H1 (cell line): ENCODE measurements at regions not wholly inside any gene's neighbourhood (a gene's known extent, or its start where the extent isn't known, plus 50 kb on each side); places are given as distances from the start of the nearest gene placed in this dataset.

Experiments used
- CBX8 ChIP-seq: fragments of 300-800, 300-1000 bp; sonication (generic); IDR thresholded peaks from 2 replicates; pipeline ENCODE4 v1.7.1; 2016; ENCODE audit warnings: low read depth, low read length, borderline replicate concordance
- EP300 ChIP-seq, 2 experiments: IDR thresholded peaks; 1 replicate in 1 of 2; 2 replicates in 1 of 2; pipeline ENCODE4 v1.6.1; 2011 to 2012; ENCODE audit warnings: low read depth in 2 of 2, low read length in 2 of 2, mild to moderate bottlenecking in 2 of 2, borderline replicate concordance in 1 of 2, inconsistent platforms in 1 of 2, moderate library complexity in 1 of 2
- HDAC6 ChIP-seq: IDR thresholded peaks from one replicate; pipeline ENCODE4 v1.7.1; 2012; ENCODE audit warnings: low read depth, mild to moderate bottlenecking, inconsistent platforms, low read length, moderate library complexity
- JUND ChIP-seq: IDR thresholded peaks from 2 replicates; pipeline ENCODE4 v1.6.1; 2011; ENCODE audit warnings: mild to moderate bottlenecking, improper control_type of control experiment, low read length
- POLR2AphosphoS5 ChIP-seq: IDR thresholded peaks from 2 replicates; pipeline ENCODE4 v1.6.1; 2011; ENCODE audit warnings: low read depth, low read length
- SAP30 ChIP-seq: fragments of 300-600 bp; sonication (generic); IDR thresholded peaks from 2 replicates; pipeline ENCODE4 v1.7.1; 2012; ENCODE audit warnings: low read length, moderate library complexity, mild to moderate bottlenecking, inconsistent platforms; ENCODE audit not compliant: insufficient read depth, insufficient replicate concordance
- SP1 ChIP-seq: IDR thresholded peaks from 2 replicates; pipeline ENCODE4 v1.6.1; 2011; ENCODE audit warnings: low read depth, low read length
- TF ChIP-seq, protein P1 (sequence below), 3 experiments: IDR thresholded peaks; 1 replicate in 2 of 3; 2 replicates in 1 of 3; pipeline versions ENCODE4 v1.5.1 to v1.6.1; 2011; ENCODE audit warnings: low read length in 3 of 3, mild to moderate bottlenecking in 3 of 3, inconsistent platforms in 2 of 3, low read depth in 1 of 3, moderate library complexity in 1 of 3; ENCODE audit not compliant: insufficient read depth in 1 of 3; ENCODE audit errors: control extremely low read depth in 1 of 3
- TF ChIP-seq, protein P2 (sequence below): IDR thresholded peaks from 2 replicates; pipeline ENCODE4 v1.6.1; 2012; ENCODE audit warnings: inconsistent platforms

DNA sequence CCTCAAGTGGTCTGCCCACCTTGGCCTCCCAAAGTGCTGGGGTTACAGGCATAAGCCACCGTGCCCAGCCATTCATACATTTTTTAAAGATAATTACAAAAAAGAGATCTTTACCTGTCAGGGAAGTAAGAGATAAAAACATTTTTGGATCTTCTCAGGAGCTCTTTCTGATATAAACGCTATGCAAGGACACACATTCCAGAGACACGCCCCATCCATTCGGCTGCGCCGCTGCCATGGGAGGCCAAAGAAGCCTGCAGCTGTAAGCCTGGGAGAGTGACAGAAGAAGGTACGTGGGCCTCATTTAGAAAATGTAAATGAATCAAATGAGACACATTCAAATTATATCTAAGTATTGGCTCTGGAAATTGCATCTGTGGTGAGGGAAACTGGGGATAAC is 85.3 kb downstream of the LYZL1 start:
- TF ChIP-seq JUND (no peak), HDAC6 (no peak), SP1 (no peak), POLR2AphosphoS5 (no peak), EP300 (IDR thresholded peaks at IDR 0.05; ENCODE audit: borderline replicate concordance in 1 of 2, low read depth in 2 of 2, low read length in 2 of 2) (no peak), CBX8 (no peak), SAP30 (no peak)
- TF ChIP-seq, protein P1, sequence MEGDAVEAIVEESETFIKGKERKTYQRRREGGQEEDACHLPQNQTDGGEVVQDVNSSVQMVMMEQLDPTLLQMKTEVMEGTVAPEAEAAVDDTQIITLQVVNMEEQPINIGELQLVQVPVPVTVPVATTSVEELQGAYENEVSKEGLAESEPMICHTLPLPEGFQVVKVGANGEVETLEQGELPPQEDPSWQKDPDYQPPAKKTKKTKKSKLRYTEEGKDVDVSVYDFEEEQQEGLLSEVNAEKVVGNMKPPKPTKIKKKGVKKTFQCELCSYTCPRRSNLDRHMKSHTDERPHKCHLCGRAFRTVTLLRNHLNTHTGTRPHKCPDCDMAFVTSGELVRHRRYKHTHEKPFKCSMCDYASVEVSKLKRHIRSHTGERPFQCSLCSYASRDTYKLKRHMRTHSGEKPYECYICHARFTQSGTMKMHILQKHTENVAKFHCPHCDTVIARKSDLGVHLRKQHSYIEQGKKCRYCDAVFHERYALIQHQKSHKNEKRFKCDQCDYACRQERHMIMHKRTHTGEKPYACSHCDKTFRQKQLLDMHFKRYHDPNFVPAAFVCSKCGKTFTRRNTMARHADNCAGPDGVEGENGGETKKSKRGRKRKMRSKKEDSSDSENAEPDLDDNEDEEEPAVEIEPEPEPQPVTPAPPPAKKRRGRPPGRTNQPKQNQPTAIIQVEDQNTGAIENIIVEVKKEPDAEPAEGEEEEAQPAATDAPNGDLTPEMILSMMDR (IDR thresholded peaks at IDR 0.05; ENCODE audit: control extremely low read depth in 1 of 3, insufficient read depth in 1 of 3, low read depth in 1 of 3, low read length in 3 of 3) = no peak
- TF ChIP-seq, protein P2, sequence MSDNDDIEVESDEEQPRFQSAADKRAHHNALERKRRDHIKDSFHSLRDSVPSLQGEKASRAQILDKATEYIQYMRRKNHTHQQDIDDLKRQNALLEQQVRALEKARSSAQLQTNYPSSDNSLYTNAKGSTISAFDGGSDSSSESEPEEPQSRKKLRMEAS = no peak
